ENCODE measurements at regions not wholly inside any gene's neighbourhood (a gene's known extent, or its start where the extent isn't known, plus 50 kb on each side); places are given as distances from the start of the nearest gene placed in this dataset.

- TF ChIP-seq CTCF (IDR thresholded peaks at IDR 0.05; ENCODE audit: borderline replicate concordance, extremely low read depth, low read length, poor library complexity, severe bottlenecking) (no peak), EZH2 (IDR thresholded peaks at IDR 0.05; ENCODE audit: borderline replicate concordance, low read depth, low read length, severe bottlenecking) (no peak)
Measured at GRCh38 chr4:53658029-53658428, 66.7 kb upstream of the LNX1 start.
